ENCODE measurements at regions not wholly inside any gene's neighbourhood (a gene's known extent, or its start where the extent isn't known, plus 50 kb on each side); places are given as distances from the start of the nearest gene placed in this dataset.

DNA sequence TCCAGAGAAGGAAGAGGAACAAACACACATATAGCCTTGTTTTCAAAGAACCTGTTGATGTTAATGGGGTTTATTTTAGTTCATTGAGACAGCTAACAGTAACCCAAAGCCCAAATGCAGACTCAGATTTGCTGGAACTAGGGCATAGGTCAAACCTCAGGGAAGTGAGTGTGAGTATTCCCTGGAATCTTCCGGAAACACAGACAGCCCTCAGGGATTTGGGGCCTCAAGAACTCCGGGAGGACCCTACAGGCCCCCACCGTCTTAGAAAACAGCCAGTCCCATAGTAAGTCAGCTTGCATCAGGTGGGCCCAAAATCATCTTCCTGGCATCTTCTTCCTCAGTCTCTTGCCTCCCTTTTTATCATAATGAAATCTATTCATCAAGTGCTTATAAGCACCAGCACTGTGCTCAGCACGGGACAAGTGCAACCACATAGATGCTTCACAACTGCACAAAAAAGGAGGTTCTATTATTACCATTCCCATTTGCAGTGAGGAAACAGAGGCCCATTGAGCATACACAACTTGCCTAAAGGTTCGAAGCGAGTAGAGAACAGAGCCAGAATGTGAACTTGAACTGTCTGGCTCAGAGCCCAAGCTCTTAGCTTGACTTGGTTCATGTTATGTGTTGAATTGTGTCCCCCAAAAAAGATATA is 50.2 kb upstream of the BCL11A start:
- no peak for DNase-seq (ENCODE audit: low read depth in 2 of 2)

DNA sequence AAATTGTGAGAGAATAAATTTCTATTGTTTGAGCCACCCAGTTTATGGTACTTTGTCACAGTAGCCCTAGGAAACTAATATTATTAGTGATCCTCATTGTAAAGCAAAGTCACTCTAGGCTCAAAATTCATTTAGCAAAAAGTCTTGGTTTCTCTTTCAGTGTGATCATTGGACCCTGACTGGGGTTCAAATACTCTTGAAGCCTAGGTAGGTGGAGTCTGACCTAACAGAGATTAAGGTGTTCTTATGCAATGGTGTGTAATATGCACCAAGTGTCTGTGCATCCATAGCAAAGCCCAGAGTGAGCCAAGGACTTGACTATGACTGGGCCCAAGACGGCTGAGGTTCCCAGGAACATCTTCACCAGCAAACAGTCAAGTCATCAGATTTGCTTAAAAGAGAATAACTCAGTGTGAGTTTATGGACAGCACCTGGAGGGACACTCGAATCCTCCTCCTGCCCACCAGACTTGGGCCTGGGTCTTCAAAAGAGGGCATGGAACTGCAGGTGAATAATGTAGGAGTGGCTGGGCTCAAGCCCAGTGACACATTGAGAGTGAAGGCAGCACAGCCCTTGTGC is 51.1 kb upstream of the BCL11A start:
- no peak for DNase-seq (ENCODE audit: low read depth in 2 of 2)

DNA sequence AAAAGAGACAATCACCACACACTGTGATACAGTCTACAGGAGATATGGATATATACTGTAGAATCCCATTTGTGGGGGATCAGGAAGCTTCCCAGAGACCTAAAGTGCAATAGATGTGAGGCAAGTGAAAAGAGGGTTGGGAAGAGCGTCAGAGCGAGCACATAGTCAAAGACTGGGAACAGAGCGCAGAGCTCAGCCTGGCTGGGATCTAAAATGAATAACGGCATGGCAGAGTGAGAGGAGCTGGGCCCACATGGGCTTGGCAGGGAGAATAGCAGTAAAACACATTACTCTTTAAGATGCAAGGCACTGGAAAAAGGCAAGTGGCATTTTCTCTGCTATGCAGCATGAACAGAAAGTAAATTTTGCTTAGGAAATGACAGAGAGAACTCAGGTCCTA is 52.4 kb upstream of the BCL11A start:
- DNase-seq (ENCODE audit: low read depth in 2 of 2), result no peak

DNA sequence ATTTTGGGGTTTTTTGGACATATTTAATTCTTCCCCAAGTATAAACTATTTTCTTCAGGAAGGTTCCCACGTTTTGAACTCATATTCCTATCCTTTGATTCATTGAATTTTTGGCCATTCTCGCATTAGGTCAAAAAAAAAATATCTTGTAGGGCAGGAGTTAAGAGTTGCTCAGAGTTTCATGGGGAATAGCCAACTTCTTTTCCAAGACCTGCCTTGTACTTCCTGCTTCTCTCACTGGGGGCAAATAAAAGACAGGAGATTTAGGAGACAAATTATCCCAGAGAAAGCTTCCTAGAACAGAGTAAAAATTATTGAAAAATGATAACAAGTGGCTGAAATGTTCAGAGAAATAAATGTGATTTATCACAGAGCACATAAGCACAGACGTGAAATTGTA is 55.2 kb upstream of the BCL11A start:
- no peak for DNase-seq (ENCODE audit: low read depth in 2 of 2)

DNA sequence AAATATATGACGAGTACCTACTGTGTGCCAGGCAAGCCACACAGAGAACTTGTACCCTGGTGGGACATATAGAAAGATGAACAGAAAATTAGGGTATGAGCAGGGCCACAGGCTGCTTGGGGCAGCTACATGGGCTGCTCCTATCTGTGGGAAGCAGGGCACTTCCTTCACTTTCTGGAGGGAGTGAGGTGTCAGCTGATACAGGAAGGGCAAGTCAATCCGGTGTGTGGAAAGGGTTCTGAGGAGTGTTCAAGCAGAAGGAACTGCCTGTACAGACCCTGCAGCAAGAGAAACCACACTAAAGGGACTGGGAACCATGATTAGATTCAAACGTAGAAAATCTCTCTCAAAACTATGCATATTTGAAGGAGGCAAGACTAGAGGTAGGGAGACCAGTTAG is 58.6 kb upstream of the BCL11A start:
- DNase-seq (ENCODE audit: low read depth in 2 of 2), result no peak

DNA sequence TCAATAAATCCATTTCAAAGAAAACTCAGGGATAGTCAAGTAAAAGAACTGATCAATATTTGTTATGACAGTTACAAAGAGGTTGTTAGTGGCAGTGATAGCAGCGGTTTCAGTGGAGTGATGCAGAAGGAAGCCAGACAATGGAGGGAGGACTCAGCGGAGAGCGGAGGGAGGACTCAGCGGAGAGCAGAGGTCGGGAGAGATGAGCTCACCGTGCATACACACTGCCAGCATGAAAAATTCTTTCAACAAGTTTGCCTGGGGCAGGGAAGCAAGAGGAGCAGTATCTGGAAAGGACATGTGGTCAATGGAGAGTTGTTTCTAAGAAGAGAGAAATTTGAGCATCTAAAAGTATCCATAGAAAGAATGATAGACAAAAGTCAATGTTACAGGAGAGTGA is 60.9 kb upstream of the BCL11A start:
- DNase-seq (ENCODE audit: low read depth in 2 of 2), result no peak

DNA sequence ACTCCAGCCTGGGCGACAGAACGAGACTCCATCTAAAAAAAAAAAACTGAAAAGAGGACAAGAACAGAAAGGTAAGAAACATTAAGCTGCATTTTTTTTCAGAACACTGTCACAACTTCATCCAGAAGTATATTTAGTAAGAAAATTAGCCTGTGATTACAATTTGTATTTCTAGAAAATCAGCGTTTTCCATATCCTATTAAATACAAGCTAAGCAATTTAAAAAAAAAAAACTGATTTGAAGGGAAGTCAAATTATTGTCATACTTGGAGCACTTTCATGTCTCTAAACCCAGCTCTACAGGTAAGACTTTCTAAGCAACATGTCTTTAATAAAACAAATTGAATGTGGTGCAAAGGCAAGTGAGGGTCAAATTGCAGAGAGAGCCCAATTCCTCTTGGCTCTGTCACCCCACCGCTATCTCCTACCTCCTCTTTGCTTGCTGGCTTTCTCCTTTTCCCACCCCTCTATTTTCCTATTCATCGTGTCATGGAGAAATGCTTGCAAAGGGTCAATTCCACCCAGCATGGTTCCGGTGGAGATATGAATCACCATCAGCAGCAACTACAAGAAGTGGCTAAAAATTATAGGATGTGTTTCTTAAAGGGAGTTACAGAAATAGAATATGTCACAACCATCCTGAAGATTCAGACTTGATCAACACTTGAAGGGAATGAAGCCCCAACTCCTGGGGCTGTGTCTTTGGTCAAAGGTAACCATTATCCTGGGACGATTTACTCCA is 68.4 kb upstream of the BCL11A start:
- no peak for DNase-seq (ENCODE audit: low read depth in 2 of 2)

DNA sequence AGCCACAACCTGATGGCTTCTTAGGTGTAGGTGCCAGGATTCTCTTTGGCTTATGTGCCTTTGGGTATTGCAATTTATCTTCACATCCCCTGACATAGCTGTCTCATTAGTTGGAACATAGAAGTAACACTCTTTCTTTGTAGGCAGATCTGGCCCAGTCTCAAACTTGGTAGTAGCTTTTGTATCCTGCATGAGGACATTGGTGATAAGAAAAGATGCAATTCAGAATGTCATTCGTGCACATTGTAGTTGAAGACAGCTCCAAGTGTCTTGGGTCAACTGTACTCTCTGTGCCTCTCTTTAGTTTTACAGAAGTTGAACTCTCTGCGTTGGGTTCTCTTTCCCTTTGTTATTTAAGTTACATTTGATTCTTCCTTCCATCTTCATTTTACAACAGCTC is 69.6 kb upstream of the BCL11A start:
- no peak for DNase-seq (ENCODE audit: low read depth in 2 of 2)

DNA sequence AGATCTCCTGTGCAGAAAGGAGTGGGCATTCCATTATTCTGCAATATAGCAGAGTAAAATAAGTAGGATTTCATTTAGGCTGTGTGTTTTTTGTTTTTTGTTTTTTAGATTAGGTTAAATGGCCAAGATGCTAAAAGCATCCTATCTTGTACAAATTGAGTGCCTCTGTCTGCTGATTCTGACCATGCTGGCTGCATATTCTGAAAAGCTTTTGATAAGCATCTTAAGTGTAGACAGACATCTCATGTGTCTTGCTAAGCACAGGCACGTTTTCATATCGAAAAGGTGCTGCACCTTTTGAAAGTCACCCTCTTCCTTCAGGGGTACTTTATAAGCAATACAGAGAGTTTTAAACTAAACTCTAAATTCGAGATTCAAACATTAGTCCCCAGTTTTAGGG is 74.0 kb upstream of the BCL11A start:
- no peak for DNase-seq (ENCODE audit: low read depth in 2 of 2)

DNA sequence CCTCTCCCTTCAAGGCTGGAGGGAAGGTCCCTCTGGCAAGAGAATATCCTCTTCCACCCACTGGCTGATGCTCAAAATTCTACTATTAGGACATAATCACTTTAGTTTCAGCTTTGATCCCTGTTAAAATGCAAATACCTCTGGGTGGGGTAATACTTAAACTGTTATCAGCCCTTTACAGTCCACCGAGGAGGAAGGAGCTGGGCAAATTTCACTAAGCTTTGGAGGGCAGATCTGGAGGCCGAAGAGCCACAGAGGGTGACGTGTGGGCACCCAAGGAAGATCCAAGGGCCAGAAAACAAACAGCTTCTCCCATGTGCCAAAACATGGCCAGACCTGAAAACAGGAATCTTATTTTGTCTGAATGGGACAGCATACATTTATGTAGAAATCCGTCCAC is 74.6 kb upstream of the BCL11A start:
- DNase-seq (ENCODE audit: low read depth in 2 of 2), result no peak

DNA sequence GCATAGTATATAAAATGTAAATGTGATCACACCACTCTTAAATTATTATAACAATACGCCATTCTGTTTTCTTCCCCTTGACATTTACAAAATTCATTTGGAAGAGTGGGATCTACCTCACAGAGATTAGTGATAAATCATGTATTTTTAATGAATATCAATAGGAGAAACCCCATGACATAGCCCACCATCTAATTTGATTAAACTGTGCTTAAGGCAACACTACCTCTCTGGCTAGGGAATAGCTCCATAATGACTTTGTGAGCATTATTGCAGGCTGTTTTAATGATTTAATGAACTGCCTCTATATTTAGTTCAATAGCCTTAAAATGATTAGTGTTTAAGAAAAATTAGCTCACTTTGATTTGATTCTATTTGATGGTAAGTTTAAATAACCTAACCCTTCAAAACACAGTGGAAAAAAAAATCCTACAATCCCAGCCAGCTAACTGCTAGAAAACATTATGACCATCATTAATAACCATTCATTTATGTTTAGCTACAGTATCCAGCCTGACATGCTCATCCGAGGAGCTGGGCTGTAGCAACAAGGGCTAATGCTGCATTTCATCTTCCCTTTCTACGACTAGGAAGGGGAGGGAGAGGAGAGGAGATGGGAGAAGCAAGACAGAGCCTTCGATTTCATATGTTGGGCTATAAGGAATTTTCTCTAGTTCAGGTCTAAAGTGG is 75.3 kb upstream of the BCL11A start:
- DNase-seq (ENCODE audit: low read depth in 2 of 2), result no peak

DNA sequence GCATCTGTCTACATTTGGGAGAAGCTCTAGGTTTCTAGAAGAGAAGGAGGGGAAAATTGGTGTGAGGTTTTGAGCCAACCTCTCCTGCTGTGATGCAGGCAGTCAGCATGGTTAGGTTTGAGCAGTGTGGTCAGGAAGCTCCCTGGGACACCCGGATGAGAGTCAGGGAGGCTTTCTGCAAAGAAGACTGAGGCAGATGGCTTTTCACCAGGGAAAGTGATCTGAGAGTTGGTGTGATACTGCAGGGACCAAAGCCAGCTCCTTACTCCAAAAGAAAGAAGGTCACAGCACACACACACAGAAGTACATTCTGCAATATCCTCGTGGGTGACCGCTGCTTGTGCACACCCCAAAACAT is 75.8 kb upstream of the BCL11A start:
- DNase-seq (ENCODE audit: low read depth in 2 of 2), result no peak

DNA sequence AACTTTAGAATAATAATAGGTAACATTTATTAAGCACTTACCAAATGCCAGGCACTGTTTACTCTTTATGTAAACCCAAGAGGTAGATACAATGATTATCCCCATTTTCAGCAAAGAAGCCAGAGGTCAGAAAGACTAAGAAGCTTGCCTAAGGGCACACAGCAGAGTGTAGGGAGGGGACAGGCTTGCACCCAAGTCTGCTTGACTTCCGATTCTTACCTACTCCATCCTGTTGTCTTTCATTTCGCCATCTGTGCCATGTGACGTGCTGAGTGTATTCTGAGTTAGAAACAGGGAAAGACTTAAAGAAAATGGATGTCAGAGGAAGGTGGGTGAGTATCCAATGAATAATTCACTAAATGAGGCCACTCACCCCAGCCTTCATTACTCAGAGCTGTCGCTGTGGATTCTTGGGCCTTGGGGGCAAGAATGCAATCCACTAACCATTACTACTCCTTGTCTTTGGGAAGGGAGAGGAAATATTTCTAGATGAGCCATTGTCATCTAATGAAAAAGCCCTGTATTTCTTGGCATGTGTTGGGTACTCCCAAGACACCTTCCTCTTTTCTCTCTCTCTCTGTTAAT is 76.4 kb upstream of the BCL11A start:
- DNase-seq (ENCODE audit: low read depth in 2 of 2), result no peak

DNA sequence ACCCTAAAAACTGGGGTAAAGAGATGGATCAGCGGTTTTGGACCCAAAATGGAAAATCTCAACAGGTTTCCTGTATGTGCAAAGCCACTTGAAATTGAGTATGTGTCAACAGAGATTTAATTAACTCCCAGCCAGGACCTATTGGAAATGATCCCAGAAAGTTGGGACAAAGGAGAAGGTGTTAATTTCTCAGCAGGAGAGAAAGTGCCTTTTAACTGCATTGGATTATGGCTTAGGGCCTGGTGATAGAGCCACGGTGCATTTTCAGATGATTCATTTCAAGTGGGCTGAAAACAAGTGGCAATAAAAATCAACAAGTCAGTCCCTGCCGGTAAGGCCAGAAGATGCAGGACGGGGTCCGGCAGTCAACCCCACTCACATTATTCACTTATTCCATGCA is 80.2 kb upstream of the BCL11A start:
- no peak for DNase-seq (ENCODE audit: low read depth in 2 of 2)

DNA sequence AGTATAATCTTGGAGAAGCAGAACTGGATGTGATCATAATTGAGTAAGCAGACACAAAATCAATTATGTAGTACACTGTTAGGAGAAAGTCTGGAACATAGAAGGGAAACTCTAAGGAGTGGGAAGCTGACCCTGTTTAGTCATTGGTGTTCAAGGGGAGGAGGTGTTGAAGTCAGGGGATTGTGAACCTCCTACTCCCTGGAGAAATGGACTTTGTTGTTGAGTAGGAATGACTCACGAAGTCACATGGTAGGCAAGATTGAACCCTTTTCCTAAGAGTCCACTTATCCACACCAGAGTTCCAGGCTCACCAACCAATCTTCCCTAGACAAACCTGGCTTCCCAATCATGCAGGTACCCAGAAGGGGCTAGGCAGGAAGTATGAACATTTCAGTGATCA is 81.0 kb upstream of the BCL11A start:
- DNase-seq (ENCODE audit: low read depth in 2 of 2), result no peak

DNA sequence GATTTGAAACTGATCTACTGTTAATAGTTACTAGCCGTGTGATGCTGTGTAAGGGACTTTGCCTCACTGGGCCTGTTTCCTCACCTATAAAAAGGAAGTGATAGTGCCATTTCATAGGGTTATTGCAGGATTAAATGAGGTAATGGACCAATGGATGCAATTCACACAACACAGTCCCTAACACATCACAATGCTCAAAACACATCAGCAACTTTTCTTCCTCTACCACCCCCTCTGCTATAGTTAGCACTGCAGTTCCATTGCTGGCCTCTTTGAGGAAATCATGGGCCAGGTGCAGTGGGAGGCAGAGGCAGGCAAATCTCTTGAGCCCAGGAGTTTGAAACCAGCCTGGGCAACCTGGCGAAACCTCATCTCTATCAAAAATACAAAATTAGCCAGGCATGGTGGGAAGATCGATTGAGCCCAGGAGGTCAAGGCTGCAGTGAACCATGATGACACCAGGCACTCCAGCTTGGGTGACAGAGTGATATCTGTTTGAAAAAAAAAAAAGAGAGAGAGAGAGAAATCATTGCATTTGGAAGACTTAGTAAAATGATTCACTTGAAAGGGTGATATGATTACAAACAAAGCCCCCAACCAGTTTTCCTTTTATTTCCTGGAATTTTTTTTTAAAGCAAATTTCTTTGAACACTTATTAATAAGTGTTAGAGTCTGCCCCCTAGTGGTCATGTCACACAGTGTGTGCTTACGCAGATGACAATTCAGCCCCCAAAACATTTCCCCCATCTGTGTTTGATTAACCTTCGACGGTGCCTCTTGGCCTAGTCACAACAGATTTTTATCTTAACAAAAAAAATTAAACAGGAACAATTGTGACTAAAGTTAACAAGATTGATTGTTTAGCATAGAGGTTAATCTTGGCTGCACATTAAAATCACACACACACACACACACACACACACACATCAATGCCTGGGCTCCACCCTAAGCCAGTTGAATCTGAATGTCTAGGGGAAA is 88.6 kb upstream of the BCL11A start:
- DNase-seq (ENCODE audit: low read depth in 2 of 2), result no peak

DNA sequence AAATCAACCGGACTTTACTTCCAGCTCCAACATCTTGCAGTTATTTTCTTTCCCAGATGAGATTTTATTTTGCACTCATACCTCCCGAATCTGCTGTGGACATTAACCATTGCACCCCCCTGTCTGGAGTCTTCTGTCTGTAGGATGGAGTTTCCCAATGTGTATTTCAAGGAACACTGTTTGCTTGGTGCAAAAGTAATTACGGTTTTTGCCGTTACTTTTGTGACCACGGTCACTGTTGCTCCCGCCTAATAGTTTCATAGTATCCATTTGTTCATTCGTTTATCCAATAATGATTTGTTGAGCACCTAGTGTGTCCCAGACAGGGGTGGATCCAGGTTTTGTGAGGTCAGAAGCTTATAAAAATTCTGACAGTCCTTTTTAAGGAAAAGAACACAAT is 90.3 kb upstream of the BCL11A start:
- DNase-seq (ENCODE audit: low read depth in 2 of 2), result no peak

DNA sequence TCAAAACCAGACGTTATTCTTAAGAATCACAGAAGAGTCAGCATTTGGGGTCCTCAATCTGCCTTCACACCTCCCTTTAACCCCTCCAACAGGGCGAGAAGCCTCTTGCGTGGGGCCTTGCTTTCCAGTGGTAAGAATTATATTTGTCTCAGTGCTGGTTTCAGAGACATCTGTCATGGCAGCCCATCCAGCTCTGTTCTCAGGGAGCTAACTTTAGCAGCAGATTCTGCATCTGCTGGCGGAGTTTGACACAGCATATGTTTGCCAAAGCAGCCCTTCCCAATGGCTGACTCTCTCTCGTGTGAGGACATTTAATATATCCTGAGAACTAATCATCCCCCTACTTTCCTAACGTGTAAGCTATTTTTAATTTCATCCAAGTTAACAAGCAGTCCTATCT is 91.5 kb upstream of the BCL11A start:
- DNase-seq (ENCODE audit: low read depth in 2 of 2), result no peak

DNA sequence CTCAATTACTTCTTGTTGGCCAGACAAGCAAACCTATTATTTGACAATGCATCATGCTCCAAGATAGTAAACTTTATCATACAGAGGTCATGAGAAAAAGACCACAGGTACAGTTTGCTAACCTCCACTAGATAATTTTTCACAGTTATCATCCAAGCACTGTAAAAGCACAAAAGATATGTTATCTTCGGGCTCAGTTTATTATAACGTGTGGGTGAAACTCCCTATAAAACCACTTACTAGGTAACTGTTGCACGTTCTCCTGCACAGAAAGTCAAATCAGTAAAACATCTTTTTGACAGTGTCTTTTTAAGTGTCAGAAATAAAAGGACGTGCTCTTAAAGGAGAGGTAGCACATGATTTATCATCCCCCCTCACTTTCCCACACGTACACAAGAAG is 94.7 kb upstream of the BCL11A start:
- no peak for DNase-seq (ENCODE audit: low read depth in 2 of 2)

DNA sequence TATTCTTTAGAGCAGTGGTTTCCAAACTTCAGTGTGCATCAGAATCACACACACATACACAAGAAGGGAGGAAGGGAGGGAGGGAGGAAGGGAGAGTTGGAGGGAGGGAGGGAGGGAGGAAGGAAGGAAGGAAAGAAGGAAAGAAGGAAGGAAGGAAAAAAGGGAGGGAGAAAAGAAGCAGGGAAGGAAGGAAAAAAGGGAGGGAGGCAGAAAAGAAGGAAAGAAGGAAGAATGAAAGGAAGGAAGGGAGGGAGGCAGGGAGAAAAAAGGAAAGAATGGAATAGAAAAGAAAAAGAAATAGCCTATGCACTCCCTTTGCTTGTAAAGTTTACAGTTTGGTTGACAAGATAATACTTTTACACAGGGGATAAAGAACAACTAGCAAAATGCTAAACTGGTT is 96.3 kb upstream of the BCL11A start:
- no peak for DNase-seq (ENCODE audit: low read depth in 2 of 2)

DNA sequence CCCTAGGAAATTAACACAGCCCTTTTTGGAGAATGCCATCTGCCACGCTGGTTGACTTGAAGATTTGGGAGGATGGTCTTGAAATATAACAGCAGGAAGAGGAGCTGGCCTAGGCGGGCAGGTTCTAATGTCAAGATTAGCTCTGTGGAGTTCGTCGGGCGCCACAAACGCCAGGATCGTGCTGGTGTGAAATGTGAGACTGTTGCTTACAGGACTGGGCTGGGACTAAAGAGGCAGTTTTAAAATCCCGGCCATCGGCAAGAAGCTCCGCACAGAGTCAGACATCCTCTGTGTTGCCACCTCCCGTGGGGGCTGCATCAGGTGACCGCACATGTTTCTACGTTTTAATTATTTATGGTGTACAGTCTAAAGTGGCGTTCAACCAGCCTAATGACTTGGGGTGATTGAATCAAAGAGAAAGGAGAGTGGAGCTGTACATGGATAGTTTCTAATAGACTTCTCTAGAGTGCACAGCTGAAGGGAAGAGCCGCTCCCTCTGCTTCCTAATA is 99.4 kb upstream of the BCL11A start:
- DNase-seq (ENCODE audit: low read depth in 2 of 2), result no peak

All from activated CD4-positive, alpha-beta T cell treated with anti-CD3 and anti-CD28 coated beads for 24 hours (primary cell).